ENCODE measurements at regions not wholly inside any gene's neighbourhood (a gene's known extent, or its start where the extent isn't known, plus 50 kb on each side); places are given as distances from the start of the nearest gene placed in this dataset.

DNA sequence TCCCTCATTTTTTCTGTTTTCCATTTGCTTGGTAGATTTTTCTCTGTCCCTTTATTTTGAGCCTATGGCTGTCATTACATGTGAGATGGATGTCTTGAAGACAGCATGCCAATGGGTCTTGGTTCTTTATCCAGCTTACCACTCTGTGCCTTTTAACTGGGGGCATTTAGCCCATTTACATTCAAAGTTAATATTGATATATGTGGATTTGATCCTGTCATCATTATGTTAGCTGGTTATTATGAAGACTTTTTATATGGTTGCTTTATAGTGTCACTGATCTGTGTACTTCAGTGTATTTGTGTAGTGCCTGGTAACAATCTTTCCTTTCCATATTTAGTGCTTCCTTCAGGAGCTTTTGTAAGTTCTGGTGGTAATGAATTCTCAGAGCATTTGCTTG is 89.3 kb upstream of the UNC5B start:
- DNase-seq (ENCODE audit: low spot score): no peak

DNA sequence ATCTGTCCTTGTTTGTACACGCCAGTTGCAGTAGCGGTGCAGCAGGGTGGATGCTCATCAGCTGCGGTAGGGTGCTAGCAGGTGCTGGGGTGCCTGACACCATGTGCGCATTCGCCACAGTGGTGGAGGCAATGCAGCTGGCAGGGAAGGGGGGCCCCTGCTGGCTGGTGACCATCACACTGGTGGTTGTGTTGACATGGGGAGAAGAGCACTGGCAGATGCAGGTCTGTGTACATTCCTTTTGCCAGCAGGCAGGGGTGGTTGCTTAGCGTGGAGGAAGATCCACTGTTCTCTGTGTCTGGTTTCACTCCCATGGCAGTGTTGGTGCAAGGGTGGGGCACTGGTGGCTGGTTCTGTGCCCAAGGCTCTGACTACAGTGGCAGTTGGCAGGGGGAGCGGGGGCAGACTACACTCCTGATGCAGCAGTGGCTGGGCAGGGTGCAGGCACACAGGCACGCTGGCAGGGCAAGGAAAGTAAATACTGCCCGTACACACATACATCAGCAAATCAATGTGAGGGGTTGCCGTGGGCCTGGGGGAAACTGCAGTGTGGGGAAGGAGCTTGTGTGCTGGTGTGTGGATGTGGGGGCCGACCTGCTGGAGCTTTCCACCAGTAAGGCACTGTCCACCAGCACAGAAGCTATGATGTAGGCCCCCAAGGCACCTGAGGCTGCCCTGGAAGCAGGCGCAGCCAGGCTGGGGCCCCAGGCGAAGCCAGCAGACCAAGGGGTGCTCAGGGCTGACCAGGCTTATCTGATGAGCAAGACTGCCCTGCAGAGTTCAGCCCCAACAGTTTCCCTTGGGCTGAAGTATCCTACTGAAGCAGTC is 87.2 kb upstream of the UNC5B start:
- DNase-seq (ENCODE audit: low spot score): no peak

DNA sequence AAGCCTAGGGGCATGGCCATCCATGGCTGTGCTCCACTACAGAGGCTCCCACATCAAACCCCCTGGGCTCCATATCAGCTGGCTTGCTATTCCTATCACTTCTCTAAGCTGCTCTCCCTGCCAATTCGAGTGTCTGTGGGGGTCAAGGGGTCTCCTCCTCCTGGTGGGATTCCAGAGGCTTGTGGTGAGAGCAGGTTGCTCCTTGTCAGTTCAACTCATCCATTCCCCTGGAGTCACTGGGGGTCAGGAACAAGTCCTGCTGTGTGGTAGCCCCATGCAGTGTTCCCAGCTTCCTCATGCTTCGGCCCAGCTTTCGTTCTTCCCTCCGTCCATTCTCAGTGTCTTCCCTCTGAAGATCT is 86.6 kb upstream of the UNC5B start:
- DNase-seq (ENCODE audit: low spot score): no peak

DNA sequence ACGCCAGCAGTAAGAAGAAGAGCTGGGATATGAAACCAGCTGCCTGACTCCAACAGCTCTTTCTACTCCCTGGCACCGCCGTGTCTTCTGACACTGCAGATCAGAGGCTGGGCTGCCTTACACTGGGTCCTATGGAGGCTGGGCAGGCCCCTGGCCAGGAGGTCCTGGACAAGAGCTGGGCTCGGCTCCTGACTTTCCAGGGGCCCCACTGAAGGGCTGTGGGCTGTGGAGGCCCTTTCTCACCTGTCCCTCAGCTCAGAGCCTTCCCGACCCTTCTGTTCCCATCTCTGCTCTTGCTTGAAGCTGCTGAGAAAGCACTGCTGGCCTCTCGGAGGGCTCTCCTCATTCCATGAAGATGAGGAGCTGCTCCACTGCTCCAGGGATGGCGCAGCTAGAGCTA is 85.9 kb upstream of the UNC5B start:
- no peak for DNase-seq (ENCODE audit: low spot score)

DNA sequence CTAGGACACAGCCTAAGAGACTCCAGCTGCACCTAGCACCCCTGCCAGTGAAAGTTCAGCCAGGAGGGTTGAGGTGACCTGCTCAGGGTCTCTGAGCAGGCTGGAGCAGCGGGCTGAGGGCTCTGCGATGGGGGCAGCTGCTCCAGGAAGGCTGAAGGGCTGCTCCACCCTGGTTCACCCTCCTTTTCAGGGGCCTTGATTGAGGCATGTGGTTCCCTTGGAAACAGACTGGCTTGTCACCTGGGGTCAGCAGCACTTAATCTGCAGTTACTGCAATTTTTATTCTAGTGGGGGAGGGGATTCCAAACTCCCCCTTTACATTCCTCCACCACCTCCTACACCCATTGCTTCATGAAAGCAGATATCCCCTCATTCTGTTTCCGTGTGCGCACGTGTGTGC is 85.3 kb upstream of the UNC5B start:
- DNase-seq (ENCODE audit: low spot score): no peak

DNA sequence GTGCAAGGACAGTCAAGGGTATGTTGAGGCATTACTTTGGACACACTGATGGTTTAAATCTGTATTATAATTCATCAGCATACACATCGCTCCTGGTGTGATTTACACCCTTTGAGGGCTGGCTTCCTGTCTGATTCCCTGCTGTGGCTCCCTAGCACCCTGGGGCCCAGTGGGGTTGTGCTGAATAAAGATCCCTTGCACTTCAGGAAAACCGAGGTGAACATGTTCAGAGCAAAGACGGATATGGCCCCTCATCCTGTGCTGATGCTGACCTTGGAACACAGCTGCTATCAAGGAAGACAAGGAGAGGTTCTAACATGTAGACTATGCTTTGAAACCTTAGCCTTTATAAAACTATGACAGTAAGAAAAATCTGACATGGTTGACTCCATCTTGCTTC is 84.6 kb upstream of the UNC5B start:
- DNase-seq (ENCODE audit: low spot score): no peak

DNA sequence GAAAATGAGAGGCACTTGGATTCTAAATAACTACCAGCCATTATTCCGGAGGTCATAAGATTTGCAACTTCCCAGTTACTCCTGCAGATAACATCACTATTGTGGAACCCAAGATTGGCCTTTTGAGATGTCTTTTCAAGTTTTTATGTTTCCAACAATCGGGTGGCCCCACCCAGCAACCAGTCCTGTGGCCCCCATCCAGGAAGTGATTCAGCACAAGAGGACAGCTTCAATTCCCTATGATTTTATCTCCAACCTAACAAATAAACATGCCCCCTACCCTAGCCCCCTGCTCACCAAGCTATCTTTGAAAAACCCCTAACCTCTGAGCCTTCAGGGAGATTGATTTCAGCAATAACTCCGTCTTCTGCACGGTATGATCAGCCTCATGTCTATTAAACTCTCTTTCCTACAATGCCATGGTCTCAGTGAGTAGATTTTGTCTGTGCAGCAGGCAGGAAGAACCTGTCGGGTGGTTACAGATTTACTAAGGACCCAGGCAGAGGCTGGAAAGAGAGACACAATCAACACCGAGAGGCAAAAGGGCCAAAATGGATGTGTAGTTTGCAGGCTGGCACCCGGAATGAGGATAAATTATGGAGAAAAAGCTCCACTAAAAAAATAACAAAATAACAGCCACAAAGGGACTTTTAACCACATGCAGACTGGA is 83.9 kb upstream of the UNC5B start:
- no peak for DNase-seq (ENCODE audit: low spot score)

DNA sequence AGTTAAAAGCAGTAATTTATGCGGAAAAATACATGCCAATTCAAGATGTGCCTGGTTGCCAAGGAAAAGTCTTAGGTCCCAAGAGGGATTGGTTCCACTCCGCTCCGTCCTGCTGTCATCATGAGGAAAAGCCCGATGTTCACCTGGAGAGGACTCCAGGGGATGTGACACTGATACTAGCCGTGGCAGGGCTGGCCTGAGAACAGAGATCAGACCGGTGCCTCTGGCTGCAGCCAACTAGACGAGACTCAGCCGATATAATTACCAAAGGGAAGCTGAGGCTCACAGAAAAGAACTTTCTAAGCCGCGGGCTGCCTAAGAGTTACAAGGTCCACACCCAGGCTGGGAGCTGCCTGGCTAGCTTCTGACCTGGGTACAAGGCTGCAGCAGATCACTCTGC is 81.3 kb upstream of the UNC5B start:
- no peak for DNase-seq (ENCODE audit: low spot score)

DNA sequence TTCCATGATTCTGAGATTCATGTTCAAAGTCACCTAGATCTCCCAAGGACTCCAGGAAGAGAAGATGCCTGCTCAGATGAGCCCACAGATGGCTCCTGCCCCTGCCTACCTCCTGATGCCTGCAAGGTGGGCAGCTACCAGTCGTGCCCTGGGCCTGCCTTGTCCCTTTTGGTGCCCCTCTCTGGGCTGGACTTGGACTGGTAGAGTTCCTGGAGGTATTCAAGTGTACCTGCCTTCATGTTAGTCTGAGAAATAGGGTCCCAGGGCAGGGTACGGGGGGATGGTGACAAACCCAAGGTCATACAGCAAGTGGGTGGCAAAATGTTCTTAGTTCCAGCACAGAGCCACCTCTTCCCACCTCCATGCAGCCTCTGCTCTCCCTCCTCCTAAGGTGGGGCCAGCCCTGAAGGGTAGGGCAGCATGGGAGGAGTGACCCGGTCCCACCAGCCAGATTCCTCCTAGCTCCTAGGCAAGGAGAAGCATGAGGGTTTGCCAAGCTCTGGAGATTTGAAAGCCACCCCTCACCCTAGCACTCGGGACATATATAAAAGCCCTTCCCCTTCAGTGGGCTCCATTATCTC is 80.8 kb upstream of the UNC5B start:
- DNase-seq (ENCODE audit: low spot score): no peak

DNA sequence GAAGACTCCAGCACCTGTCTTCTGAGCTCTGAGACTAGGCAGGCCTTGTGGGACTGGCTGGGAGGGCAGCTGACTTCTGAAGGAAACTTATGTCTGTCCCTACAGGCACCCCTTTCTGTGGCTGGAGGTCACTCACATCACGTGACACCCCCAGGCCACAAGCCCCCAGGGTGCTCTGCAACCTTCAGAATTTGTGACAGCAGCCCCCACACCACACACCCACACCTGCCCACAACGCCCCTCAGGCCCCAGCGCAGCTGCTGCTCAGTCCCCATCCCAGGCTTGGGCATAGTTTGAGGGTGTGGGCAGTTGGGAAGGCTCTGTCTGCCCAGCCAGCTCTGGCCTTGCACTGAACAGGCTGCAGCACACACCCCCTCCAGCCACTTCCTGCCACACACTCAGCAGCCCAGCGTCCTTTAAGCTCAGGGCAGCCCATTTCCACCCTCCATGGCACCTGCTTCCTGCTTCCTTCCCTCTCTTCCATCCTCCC is 80.0 kb upstream of the UNC5B start:
- DNase-seq (ENCODE audit: low spot score): no peak

DNA sequence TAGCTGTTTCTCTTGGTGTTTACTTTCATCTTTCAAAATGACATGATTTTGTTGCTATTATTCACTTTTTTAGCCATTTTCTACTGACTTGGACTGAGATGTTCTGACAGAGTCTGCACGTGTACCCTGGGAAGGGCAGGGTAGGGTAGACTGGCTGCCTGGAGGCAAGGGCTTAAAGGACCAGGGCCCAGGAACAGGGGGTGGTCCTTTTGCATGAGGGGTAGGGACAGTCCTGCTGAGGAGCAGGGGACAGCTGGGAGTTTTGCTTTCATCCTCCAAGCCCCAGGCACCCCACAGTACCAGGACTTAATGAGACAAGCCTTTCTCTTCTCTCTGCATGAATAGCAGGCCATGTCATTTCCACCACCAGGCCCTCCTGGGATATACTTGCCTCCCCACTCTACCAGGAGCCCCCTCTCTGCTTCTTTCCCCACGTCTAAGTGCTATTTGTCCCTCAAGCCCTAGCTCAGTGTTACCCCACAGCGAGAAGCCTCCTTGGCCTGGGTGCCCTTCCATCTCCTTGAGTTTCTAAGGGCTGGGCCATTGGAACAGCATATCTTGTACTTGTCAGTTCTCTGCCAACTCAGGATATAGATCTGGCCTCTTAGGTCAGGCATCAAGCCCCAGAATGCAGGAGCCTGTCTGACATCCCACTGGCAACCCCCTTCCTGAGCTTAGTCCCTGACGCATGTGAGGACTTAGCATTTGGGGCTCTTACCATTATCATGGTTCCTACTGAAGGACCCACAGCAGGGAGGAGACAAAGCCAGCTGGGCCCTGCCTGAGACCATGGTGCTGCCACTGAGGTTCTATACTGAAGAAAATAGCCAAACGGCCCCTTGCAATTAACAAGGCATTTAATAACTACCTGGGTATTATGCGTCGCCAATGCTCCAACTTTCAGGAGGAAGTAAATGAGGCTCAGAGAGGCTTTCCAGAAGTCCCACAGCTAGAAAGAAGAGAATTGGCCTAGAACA is 78.4 kb upstream of the UNC5B start:
- DNase-seq (ENCODE audit: low spot score): no peak

DNA sequence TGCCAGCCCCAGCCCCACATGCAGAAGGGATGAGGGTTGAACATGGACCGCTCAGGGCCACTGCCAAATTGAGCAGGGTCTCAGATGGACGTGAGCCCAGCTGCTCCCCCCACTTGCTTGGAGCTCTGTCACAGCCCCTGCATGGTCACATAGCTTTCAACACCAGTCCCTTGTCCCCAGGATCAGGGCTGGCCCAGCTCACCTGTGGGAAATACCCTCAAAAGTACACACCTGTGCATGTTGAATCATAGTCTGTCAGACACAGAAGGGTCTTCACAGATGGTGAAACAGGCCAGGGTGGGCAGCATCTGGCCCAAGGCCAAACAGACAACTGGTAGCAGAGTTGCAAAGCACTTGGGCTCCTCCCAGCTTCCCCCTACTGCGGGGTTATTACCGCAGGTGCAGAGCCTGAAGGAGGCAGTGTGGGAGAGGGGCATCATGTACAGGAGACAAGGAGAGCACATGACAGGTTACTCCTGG is 77.6 kb upstream of the UNC5B start:
- no peak for DNase-seq (ENCODE audit: low spot score)

DNA sequence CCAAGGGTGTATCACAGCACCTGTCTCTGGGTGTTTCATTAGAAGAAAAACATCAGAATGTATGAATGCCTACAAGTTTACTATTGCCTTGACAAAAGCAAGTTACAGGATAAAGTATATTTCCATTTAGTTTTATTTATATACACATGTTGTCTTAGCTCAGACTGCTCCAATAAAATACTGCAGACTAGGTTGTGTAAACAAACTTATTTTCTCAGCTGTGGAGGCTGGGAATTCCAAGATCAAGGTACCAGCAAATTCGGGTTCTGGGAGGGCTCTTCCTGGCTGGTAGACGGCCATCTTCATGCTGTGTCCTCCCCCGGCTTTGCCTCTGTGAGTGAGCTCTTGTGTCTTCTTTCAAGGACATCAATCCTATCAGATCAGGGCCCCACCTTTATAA is 77.1 kb upstream of the UNC5B start:
- DNase-seq (ENCODE audit: low spot score): no peak

DNA sequence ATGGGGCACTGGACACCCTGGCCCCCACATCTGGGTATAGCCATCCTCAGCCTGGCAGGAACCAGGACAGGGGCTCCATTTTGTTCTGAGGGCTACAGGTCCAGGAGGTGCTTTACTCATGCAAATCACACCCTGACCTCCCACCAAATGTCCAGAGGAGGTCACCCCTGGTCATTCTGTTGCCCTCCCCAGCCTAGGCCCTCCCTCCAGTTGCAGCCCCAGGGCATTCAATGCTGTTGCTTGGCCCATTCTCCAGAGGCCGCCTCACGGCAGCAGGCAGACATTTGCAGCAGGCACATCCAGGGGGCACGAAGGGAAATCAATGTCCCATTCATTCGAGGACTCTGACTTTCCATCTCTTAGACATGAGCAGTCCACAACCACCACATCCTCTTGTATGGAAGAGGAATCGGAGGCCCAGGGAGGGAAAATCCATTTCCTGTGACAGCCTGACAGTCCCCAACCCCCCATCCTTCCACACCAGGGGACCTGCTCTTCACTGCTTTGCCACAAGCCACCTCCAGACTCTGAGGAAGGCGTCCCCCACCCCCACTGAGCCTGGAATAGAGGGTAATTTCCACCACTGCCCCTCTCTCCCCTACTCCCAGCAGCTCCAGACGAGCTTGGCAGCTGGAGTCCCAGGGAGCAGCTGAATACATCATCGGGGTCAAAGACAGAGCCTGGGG is 76.2 kb upstream of the UNC5B start:
- DNase-seq (ENCODE audit: low spot score): no peak

DNA sequence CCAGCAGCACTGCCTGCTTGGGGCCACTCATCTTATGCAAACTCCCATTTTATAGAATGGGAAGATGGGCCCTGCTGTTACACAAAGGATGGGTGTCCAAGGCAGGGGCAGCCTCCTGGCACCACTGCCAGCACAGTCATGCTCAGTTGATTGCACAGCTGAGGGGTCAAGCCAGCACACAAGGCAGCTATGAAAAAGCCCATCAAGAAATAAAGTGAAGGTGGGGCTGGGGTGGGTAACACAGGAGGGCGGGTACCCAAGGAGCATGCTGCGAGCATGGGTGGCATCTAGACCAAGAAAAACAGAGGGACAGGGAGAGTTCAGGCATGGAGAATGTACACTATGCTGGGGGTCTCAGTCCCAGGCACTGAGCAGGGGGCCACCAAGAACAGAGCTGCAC is 74.7 kb upstream of the UNC5B start:
- no peak for DNase-seq (ENCODE audit: low spot score)

DNA sequence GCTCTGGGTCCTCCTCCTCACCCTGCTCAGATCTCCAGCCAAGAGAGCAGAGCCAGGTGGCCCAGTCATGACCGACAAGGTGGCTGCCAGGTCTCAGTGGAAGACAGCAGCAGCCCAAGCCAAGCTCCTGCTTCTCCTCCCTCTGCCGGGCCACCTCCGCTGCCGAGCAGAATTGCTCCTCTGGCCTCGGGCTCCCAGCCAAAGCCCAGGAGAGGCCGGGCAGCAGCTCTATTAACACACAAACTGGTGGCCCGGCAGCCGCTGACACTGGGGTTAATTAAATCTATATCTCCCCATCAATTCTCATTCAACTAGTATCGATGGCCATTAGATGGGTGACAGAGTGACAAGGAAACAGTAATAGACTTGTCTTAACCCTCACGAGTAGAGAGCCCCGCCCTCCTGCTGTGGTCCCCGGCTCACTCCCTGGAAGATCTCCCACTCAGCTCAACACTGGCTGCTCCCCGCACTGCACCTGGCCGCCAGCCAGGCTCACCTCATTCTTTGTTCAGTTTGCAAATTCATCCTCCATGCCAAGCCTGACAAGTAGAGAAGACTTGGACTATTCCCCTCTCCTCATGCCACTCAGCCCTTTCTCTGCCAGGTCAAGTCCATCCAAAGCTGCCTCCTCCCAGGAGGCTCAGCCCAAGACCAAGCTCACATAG is 74.1 kb upstream of the UNC5B start:
- DNase-seq (ENCODE audit: low spot score): no peak

DNA sequence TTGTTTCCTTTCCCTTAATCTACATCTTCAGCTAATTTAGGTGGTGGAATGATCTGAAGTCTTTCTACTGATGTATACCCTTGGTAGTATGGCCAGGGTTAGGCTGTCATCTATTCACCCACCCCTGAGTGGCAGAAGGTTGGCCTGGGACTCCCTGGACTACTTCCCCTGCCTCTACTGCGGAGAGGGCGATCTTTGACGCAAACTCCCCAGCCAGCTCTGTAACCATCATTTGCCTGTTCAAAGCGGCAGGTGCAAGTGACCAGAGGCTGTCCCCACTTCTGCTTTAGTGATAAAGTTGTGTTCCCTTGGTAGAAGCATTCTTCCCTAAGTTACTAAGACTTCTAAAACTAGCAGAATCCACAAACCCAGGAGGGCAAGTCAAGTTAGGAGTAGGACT is 70.8 kb upstream of the UNC5B start:
- no peak for DNase-seq (ENCODE audit: low spot score)

DNA sequence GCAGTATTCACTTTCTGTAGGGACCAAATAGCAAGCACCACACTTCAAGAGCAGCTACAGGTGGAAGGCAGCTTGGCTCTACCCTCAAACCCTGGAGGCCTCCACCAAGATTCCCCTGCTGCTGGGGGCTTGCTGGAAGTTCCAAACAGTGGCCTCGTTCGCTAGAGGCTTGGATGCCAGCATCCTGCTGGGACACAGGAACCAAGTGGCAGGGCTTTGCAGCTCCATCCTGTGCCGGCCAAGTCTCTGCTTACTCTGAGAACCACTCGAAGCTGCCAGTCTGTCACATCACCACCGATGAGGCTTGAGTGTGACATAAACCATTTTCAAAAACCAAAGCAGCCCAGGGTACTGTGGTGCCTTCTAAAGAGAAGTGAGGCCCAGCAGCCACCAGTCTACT is 69.2 kb upstream of the UNC5B start:
- no peak for DNase-seq (ENCODE audit: low spot score)

DNA sequence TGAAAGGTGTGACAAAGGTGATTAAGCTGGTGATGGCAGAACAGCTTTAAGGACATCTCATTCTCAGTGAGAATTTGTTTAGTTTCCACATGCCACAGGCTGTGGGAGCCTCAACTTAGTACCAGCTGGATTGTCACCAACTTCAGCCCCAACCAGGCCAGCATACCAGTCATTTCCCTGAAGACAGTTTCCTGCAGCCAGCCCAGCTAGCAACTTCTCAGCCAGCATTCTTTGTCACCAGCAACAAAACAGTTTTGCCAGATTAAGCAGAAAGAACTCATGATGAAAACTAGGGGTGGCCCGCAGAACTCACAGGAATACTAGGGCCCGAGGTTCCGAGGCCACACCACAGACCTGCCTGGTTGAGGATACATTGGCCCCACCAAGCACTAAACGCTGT is 68.8 kb upstream of the UNC5B start:
- DNase-seq (ENCODE audit: low spot score): no peak

DNA sequence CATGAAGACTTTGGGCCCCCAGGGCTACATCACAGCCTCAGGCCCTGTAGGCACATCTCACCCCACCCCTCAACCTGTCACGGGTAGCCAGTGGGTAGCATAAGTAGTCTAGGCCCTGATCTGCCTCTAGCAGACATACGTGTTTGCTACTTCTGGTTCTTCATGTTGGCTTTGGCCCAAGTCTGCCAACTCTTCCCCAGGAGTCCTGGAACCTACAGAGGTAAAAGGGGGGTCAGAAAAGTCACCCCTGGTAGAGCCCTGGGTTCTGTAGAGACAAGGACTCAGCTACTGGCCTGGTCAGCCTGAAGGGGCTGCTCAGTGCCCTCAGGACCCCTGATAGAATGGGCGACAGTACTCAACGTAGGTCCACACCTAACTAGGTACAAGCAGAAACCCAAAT is 67.5 kb upstream of the UNC5B start:
- DNase-seq (ENCODE audit: low spot score): no peak

DNA sequence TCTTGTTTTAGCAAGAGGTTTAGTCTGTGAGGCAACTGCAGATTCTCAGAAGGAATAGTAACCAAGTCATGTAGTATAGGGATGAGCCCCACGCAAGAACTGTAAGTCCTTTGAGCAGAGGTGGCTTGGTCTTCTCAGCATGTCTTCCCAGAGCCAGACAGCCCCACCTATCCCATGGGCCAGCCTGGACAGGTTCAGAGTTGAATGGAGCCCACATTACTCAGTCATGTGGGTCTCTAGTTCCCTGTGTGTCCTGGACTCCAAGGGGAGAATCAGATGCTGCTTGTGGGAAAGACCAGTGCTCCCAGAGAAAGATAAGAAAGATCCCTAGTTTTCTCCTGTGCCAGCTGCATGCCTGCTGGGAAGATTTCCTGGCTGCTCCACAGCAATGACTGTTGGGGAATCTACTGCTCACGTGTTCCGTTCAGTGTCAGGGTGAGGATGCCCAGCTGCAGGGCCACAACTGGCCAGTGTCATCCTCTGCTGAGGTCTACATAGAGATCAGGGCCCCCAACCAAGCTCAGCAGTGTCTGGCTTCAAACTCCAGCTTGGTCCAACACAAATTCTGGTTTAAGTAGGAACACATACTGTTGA is 66.9 kb upstream of the UNC5B start:
- no peak for DNase-seq (ENCODE audit: low spot score)
